HuH-7.5 (cell line): ENCODE measurements at regions not wholly inside any gene's neighbourhood (a gene's known extent, or its start where the extent isn't known, plus 50 kb on each side); places are given as distances from the start of the nearest gene placed in this dataset.

ENCODE experiments used
- DNase-seq: peaks from one replicate; pipeline ENCODE4 v3.0.0; 2011; ENCODE audit warnings: low spot score

DNA sequence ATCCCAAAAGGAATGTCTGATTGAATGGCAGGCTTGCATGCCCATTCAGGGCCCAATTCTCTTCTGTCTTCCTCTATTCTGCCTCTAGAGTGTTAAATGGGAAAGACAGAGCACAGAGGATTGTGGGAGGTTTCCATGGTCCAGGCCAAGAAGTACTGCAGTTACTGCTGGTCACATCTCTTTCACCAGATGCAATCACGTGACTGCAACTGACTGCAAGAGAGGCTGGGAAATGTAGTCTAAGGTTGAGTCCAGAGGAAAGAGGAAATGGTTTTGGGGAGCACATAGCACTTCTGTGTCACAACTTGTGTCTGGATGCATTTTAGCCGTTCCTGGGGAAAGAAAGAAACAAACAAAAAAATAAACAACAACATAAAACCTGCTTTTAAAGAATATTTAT, 336.4 kb upstream of the BTBD3 start:
- DNase-seq = no peak

DNA sequence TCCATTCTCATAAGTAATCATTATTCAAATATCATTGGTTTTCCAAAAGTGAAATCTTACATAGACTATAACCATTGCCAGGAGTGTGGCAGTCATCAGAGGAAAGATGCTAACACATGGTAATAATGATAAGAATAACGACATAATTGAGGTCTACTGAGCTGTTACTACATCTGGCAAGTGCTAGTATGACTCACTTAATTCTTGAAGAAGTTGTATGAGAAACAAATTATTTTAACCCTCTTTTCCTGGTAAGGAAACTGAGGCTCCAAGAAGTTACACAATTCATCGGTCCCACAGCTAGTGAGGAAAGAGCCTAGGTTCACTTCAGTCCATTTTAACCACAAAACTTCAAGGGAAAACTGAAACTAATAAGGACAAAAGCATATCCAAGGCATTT, 335.6 kb upstream of the BTBD3 start:
- DNase-seq = no peak

DNA sequence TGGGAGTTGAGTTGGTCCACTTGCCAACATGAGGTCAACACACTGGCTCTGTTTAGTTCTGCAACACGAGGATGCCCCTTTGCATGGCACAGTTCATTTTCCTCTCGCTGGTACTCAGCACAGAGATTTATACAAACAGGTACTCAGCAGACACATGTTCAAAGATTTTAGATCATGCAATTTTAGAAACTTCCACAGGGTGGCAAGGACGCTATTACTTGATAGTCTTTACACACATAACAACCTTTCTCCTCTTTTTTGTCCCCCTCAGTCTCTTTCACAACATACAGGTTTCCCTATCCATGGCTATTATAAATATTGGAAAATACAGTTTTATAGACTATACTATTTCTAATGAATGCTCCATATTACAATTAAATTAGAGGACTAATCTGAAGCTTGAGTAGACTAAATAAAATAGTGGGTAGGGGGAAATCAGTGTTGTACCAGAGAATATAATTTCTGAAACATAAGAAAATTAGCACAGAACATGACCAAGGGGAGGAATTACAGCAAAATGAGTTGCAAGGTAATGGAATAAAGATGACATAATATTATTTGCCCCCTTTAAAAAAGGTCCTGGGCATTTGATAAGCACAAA, 331.8 kb upstream of the BTBD3 start:
- DNase-seq = no peak

DNA sequence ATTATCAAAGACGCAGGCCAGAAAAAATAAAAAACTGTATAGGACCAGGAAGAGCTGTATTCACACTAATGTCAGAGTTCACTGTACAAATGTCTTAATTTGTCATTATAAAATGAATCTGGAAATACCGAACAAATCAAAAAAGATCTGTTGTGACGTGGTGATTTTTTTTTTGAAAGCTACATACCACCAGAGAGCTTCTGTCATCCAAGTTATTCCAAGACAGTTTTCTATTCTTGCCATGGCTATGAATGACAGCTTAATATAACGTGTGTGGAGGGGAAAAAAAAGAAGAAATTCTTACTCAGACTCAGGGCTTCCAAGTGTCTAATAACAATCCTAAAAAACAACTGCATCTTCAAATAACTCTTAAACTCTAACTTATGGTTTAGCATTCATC, 328.8 kb upstream of the BTBD3 start:
- DNase-seq = no peak

DNA sequence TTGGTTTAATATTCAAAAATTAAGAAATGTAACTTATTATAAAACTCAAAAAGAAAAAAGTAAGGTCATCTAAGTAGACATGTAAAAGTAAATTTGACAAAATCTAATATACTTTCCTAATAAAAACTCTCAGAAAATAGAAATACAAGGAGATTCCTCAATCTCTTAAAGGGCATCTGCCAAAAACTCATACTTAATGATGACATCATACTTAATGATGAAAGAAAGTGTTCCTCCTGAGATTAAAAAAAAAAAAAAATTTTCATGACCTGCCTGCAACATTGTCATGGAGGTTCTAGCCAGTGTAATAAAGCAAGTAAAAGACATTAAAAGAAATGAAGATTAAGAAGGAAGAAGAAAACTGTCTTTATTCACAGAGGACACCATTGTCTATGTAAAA, 325.7 kb upstream of the BTBD3 start:
- no peak for DNase-seq

DNA sequence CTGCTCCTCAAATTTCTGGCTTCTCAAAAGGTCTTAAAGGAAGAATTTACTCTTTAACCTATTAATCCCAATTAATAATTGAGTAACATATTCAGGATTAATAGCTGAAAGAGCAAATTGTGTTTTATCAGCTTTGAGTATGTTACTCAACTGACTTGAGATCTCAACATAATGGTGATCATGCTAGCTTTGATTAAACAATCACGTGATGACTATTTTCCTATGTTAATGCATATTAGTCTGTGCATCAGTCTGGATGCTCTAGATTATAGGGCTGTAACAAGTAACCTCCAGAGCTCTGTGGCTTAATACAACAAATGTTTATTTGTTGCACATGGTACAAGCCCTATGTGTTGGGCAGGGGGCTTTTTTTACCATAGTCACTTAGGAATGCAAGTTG, 313.4 kb upstream of the BTBD3 start:
- DNase-seq = no peak

DNA sequence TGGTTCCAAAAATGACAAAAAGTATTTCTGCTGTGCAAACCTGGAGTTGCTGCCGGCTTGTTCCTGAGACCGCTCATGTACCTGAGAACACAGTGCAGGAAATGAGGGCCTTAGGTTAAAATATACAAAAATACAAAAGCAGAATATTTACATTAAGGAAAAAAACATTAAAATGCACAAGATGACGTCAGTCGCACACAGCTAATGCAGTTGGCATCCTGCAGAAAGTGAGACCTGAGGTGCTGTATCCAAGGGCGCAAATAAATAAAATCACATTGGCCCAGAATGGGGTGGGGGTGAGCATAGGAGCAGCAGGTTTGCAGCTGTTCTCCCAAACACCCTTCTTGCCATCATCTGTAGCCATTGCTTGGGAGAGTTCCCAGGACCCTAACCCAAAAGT, 310.6 kb upstream of the BTBD3 start:
- no peak for DNase-seq

DNA sequence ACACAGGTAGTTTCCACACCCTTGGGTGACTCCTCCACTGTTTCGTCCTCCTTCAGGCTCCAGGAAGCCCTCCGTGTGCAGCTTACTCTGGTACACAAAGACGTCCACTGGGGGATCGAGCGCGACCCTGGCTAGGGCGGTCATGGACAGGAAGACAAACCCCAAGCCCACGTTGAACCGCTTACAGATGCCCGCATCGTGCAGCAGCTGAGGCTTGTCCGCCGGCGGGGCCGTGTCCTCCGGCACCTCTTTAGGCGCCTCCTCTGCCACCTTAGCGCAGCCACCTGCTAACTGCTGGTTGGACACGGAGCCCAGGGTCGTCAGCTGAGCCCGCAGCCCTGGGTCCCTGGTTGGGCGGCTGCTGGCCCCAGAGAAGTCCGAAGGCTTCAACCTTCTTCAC, 309.0 kb upstream of the BTBD3 start:
- no peak for DNase-seq

DNA sequence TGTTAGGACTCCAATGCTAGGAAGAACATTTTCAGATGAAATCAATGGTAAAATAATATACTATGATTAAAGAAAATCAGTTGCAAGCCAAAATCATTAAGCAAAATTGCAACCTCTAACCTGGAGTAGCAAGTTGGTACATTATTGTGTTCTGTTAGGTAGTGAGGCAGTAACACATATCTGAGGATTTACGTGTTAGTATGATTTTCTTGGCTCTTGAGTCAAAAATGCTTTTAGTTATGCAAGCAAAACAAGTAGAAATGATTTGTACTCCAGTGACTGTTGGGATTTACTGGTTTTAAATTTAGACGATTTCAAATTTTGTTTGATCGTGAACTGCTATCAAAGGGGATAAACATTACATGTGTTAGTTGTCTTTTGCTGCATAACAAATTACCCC, 293.0 kb upstream of the BTBD3 start:
- no peak for DNase-seq

DNA sequence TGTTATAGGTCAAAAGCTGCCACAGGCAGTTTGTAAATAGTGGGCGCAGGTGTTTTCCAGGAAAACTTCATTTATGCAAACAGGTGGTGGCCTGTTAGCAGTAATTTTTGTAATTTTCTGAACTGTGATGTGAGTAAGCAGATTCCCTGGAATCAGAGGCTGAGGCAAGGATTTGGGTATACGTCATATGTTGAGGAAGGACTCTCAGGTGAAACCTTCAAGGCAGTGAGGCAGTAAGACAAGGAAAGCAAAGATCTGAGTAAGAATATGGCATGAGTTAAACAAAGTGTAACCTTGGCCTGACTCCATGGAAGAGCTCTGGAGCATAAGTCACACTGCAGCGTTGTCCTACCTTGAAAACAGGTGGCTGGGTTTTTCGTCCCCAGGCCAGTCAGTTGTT, 291.1 kb upstream of the BTBD3 start:
- DNase-seq = no peak

DNA sequence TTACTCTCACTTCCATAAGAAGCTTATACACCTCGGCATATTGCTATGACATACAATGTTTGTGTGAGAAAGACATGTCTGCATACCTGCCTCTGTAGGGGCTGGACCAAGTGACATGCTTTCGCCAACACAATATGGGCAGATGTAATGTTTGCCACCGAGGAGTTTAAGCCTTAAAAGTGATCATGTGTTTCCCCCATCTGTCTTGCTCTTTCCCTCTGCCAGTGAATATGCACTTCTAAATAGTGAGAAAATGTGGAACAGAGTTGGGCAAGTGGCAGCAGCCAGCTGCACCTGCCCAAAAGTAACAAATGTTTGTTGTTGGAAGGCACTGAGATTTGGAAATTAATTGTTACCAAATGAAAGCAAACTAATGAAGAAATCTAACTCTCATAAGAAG, 274.8 kb upstream of the BTBD3 start:
- DNase-seq = no peak

DNA sequence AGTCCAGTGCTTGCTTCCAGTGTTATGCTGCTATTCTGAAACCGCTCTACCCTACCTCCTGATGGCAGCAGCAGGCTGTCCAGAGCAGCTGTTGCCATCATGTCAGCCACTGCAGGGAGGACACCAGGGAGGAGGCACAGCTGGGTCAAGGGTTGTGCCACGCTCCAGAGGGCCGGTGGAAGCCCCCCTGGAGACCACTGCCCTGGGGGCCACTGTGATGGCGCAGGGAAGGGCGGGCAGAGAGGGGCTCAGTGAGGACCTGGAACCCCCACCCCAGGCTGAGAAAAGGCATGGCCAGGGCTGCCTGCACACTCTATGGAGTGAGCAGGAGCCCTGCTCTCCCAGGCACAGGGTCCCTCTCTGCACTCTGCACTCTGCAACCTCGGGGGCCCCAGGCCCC, 271.3 kb upstream of the BTBD3 start:
- DNase-seq = no peak

DNA sequence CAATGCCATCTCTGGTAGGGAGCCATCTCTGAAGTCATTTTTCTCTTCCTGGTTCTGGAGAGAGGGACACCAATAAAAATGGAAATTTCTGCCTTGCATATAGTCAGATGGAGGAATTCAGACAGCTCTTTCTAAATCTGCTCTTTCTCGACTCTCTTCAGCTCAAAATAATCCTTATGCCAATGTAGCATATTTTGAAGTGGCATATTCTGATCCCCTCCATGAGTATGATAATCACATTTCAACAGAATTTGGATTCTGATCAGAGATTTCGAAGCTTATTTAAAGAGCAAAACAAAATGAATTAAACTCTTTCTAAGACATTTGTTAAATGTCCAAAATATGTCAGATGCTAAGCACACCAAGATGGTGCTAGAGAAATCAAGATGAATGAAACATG, 267.1 kb upstream of the BTBD3 start:
- no peak for DNase-seq

DNA sequence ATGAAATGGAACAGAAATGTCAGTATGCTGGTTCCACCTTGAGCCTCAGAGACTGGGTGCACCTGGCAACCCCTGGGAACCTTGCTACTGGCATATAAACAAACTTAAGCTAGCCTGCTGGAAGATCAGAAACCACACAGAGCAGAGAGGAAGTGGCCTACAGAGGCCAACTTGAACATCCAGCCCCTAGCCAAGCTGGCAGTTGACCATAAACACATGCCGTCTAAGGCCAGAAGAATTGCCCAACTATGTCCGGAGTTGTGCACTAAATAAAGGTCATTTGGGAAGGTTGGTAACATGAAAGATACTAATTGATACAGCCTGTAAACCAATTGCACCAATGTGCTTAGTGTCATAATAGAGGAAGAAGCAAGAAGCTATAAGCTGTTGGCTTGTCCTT, 266.6 kb upstream of the BTBD3 start:
- no peak for DNase-seq

DNA sequence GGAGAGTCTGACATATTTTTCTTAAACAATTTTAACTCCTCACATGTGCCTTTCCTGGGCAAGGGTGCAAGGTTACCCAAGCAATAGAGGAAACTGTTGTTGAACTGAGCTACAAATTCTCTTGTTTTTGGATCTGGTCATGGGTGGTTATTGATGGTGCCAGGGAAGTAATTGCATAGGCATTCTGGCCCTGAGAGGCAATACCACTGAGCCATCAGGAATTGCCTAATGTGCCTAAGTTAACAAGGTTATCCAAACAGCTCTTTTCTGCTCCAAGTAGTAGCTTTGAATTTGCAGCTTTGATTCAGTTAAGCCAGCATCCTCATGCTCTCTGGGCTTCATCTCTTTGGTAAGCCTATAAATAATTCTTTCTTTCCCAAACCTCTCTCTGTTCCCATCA, 266.0 kb upstream of the BTBD3 start:
- DNase-seq = no peak

DNA sequence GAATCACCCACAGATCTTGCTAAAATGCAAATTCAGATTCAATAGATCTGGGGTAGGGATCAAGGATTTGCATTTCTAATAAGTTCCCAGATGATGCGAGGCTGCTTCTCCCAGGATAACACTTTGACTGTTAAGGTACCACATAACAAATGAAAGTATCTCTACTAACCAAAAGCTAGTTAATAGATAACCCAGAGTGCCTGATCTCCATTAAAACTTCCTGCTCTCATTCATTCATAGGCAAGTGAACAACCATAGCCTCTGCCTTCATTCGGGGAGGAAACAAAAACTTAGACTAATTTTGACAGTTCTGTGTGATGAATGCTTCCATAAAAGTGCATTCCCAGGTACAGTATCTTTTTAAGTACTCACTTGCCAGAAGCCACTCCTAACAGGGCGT, 265.6 kb upstream of the BTBD3 start:
- no peak for DNase-seq

DNA sequence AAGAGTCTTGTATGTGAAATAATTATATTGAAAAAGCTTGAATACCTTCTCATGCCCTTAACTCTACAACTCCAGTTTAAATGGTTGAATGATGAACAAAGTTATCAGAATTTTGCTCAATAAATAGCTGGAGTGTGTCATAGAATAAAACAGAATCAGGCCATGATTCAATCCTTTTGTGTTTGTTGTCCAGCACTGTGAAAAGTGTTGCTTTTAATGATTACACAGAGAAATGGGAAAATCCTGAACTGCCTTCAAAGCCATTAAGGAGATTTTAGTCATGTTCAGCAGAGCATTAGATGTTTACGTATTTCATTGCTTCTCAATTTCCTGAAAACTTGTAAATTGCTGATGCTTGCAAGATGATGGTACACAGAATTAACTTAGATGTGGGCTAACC, 262.9 kb upstream of the BTBD3 start:
- no peak for DNase-seq

DNA sequence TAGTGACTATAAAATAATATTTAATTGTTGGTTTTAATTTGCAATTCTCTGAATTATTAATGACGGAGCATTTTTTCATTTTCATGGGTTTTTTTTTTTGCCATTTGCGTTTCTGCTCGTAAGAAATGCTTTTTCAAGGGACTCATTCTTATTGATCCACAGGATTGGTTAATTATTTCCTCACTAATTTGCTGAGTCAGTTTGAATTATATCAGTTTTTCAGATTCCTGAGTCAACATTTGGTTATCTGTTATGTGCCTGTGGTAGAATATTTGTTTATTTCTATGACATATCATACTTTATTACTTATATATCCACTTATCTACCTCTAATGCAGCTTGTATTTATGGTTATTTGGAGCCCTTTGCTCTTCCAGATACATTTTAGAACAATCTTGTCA, 257.0 kb upstream of the BTBD3 start:
- DNase-seq = no peak

DNA sequence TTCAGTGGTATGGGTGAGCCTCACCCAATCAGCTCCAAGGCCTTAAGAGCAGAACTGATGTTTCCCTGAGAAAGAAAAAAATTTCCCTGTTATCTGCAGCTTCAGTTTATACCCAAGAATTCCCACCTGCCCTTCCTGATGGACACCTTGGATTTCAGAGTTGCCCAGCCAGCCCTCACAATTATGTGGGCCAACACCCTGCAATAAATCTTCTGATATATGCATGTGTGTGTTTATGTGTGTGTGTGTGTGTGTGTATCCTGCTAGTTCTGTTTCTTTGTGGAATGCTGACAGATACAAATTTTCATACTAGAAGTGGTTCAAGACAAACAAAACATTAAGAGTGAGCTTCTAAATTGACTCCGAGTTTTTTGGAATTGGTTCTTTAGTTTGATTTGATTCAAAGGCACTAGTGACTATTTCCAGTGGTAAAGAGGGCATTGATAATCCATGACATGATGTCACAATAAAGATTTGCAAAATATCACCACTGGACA, 246.6 kb upstream of the BTBD3 start:
- no peak for DNase-seq

DNA sequence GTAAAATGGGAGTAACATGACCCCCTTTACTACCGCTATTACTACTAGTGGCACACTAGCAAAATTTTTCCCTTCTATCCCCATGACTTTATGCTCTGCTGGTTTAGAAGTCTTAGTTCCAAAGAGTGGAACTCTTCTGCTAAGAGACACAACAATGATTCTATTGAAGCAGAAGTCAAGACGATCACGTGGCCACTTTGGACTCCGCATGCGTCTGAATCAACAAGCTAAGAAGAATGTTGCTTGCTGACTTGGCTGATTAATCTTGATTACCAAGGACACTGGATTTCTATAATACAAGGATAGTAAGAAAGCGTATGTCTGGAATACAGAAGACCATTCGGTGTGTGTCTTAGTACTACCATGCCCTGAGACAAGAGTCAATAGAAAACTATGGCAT, 244.7 kb upstream of the BTBD3 start:
- no peak for DNase-seq

DNA sequence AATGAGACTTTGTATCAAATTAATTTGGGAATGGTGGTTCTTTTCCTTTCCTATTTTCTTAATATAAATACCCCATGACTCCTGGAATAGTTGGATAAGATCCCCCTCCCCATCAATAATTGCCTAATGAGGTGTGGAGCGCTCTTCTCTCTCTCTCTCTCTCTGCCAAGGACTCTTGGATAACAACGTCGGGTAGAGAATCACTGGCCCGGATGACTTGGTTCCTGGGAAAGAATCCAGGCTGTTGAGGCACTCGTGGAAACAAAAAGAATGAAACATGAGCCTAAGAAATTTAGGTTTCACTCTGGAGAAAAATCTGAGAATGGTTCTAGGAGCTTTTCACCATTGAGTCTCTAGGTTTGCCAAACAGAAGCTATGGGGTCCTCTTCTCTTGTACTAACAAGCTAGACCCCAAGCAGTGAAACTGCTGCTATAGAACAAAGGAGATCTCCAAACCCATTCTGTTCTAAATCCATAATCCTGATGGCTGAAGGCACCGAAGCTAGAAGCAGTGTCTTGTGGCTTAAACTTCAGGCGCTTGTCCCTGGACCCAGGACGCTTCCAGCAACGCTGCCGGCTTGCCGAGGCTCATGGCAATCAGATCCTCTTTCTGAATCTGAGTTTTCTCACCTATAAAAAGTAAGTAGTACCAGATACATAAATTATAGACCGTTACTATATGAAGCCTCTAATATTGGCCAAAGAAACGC, 241.6 kb upstream of the BTBD3 start:
- DNase-seq = no peak

DNA sequence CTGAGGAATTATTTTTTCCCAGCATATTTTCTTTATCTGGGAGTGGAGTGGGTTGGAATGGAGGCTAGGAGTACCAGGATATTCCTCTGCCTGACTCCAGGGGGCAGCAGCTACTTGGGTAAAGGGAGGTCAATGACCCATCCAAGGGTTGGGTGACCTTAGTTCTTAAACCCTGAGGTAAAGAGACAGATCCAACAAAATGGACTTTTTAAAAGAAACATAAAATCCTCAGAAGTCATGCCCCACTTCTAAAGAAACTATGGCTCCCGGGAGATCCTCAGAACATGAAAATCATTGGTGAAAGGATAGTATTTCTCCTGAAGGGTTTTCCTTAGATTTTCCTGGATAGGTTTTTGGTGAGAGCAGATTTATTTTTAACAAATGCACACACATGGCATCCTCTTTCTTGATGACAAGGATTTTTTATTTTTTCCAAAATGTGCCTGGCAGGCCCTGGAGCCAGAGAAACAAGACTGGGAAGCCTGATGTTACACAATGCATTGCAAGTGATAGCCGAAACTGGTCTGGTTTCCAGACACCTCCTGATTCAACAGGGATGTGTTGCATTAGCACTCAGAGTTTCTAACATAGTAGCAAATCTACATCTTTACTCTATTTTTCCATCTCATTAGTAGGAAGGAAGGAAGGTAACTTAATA, 240.9 kb upstream of the BTBD3 start:
- DNase-seq = peak; percentile 48

DNA sequence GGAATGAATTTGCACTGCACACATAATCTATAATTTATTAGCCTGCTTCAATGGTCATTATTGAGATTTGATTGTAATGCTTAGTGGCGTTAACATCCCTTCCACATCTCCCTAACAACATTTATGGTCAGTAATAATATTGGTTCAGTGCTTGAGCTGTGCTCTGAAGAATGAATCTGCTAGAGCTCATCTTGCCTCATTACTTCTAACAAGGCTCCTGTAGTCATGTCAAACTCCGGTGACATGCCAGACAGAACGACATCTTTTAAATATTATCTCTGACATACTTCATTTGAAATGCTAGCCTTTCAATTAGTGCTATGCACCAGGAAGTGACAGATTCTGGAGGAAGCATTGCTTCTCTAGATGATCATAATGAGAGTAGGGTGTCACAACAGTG, 240.3 kb upstream of the BTBD3 start:
- no peak for DNase-seq

DNA sequence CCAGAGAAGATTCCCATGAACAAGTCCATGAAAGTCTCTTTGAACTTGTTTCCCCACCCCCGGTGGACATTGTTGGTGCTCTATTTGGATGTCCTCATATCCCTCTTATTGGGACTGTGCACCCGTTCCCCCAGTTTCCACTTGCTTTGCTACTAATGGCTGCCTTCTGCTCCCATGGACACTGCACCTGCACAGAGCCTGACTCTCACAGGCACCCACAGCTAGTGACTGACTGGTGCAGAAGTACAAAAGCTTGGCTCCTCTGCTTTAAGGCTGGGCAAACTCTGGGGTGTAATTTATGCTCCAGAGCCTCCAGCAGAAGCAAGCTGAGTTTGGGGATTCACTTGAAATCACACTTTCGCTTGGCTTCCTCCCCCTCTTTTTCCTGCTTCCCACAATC, 239.9 kb upstream of the BTBD3 start:
- no peak for DNase-seq
